Colon (tissue), 2 donors: ENCODE measurements at regions not wholly inside any gene's neighbourhood (a gene's known extent, or its start where the extent isn't known, plus 50 kb on each side); places are given as distances from the start of the nearest gene placed in this dataset.
"Not testable (repeated sequence)": the region's sequence is repeated elsewhere in the genome, so short reads cannot be mapped to it uniquely, and the experiment has no call there.

Source experiments
- FAIRE-seq: peaks from 2 replicates; lab custom pipeline; 2012; peaks lifted over from hg19 to GRCh38; lab: Jason Lieb, UNC
- donor health status: control.
- donor health status: control.

- FAIRE-seq: no peak
These were observed 159.3 kb downstream of the TTC8 start for GRCh38 chr14:88983755-88984154.

DNA sequence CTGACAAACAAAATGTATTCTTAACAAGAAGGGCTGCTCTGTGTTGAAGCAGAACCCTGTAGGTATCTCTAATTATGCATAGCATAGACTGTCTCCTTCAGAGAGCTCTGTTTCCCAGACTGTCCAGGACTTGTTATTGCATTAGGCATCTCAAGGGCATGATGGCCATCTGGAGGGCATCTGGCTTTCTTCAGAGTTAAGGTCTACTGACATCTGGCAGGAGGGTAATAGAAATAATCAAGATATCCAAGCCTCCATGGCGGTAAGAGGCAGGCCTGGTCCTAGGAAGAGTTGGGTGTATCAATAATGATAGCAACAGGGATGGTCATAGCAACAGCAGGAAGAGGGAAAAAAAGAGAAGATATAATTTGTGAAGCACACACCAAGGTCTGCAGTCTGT is 161.2 kb downstream of the TTC8 start:
- FAIRE-seq: no peak

- no peak for FAIRE-seq
These were observed 161.8 kb downstream of the TTC8 start for GRCh38 chr14:88986146-88986841.

- not testable (repeated sequence) for FAIRE-seq
These were observed 162.5 kb downstream of the TTC8 start for GRCh38 chr14:88986908-88987307.

- no peak for FAIRE-seq
These were observed 163.1 kb downstream of the TTC8 start for GRCh38 chr14:88987516-88987915.

DNA sequence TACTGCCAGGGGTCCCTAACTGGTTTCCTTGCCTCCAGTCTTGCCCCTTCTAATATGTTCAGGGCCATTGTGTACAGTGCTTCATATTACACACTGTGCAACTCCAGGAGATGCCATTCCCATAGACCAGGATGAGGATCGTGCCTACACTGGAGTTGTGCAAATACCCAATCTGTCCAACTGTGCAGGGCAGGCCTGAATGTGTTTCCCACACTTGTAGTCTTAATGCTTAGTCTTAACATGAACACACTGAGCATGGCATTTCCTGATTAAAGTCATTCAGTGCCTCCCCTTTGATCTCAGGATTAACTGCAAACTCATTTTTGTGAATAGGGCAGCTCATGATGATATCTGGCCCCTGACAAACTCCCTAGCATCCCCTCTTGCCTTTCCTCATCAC is 165.5 kb downstream of the TTC8 start:
- FAIRE-seq: no peak

- FAIRE-seq: no peak
These were observed 166.4 kb downstream of the TTC8 start for GRCh38 chr14:88990856-88991255.

GRCh38 chr14:88992011-88992410 is 167.6 kb downstream of the TTC8 start:
- FAIRE-seq: no peak

GRCh38 chr14:88993946-88994345 is 169.5 kb downstream of the TTC8 start:
- FAIRE-seq: no peak

DNA sequence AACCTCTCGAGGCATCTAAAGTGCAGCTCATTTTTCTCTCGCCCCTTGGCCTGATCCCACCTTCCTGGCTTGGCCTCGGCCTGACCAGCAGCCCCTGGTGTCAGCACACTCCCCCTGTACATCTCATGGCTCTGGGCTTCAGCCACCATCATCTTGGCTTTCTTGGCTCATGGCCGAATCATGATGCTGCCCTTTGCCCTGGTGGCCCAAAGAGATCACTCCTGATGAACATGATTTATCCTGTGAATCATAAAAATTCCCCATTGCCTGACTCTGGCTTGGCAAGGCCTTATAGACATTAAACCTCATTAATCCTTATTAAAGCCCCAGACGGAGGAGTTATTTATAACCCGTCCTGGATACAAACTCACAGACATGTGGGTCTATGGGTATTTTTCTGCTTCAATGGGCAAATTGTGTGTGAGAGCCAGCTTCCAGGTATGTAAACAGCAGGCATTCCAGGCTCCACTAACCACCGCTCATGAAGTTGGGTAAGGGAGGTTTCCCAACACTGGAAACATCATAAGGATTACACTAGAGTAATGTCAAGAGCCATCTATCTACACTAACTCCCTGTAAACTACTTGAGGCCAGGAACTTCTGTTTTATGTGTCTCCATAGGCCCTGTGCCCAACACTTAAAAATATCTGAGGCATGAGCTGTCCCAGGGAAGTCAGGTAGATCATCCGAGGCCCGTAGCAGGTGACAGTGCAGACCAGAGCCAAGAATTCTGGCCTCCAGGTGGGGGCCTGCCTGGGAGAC is 171.2 kb downstream of the TTC8 start:
- FAIRE-seq: no peak

- FAIRE-seq: no peak
These were observed 173.6 kb downstream of the TTC8 start for GRCh38 chr14:88998027-88998426.

GRCh38 chr14:88999137-88999536 is 174.7 kb downstream of the TTC8 start:
- FAIRE-seq: no peak

GRCh38 chr14:89000007-89000942 is 175.8 kb downstream of the TTC8 start:
- FAIRE-seq: no peak

DNA sequence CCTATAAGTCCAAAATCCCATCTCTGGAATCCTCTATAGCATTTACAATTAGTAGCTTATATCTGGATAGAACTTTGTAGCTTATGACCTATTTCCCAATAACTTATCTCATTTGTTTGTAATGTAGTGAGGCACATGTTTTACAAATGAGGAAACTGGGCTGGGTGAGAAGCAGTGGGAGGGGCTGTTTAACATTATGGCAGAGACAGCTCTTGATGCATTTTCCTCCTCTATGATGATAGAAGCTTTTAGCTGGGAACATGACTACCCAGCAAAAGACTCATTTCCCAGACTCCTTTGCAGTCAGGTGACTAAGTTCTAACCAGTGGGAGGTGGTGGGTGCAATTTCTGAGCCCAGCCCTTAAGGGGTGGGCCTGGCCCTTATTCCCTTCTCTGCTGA is 179.7 kb downstream of the TTC8 start:
- FAIRE-seq: no peak

GRCh38 chr14:89007906-89008305 is 183.5 kb downstream of the TTC8 start:
- no peak for FAIRE-seq

DNA sequence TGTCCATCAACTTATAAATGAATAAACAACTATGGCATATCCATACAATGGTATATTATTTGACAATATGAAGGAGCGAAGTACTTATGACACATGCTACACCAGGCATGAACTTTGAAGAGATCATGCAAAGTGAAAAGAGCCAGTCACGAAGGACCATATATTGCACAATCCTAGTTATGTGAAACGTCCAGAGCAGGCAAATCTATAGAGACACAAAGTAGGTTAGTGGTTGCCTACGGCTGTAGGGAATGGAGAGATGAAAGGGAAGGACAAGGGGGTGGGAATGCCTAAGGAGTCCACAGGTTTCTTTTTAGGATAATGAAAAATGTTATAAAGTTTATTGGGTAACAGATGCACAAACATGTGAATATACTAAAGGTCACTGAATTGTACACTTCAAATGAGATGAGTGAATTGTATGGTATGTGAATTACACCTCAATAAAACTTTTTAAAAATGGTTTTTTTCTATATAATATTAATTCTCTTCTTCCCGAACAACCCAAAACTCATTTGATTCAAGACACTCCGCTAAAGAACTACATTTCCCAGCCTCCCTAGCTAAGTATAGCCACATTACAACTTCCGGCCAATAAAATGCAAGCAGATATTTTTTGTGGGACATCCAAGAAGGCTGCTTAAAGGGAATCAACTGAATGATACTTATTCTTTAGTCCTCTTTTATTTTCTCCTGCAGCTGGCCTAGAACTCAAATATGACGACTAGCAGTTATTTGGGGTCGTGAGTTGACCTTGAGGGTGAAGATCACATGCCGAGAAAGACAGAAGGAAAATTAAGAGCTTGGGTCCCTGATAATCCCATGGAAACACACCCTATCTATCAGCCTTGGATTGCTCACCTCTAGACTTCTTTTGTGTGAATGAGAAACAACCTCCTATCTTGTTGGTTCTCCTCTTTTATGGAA is 187.2 kb downstream of the TTC8 start:
- FAIRE-seq: no peak

DNA sequence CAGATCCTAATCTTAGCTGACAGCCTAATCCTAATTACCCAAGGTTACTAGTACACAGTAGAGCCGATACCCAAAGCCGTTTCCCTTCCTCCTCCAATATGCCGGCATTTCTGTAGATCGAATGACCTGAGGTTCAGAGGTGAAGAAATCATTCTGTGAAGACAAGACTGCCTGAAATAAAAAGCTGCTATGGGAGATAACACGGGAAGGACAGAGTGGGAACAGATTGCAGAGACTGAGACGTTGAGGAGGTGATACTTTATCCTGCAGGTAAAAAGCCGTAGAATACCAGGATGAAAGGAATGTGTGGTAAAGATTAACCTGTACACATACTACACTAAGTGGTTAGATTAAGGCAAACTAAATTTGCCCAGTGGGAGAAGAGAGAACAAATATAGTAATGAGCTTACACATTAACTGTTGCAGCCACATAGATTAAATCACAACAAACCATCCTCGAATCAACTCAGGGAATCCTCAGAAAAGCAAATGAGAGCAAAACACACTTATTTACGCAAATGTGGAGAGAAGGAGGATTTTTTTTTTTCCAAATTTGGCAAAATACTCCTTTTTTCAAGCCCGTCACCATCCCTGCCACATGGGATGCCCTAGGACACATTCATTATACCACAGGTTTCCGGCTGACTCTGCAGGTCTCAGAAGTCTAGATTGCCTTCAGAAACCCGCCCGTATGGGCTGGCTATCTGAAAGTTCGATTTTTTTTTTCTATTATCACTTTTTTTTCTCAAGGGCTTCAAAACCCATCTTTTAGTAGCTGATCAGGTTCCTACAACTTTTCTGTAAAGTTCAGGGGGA is 188.0 kb downstream of the TTC8 start:
- no peak for FAIRE-seq

GRCh38 chr14:89013098-89013504 is 188.7 kb downstream of the TTC8 start:
- peak; percentile 36 for FAIRE-seq

DNA sequence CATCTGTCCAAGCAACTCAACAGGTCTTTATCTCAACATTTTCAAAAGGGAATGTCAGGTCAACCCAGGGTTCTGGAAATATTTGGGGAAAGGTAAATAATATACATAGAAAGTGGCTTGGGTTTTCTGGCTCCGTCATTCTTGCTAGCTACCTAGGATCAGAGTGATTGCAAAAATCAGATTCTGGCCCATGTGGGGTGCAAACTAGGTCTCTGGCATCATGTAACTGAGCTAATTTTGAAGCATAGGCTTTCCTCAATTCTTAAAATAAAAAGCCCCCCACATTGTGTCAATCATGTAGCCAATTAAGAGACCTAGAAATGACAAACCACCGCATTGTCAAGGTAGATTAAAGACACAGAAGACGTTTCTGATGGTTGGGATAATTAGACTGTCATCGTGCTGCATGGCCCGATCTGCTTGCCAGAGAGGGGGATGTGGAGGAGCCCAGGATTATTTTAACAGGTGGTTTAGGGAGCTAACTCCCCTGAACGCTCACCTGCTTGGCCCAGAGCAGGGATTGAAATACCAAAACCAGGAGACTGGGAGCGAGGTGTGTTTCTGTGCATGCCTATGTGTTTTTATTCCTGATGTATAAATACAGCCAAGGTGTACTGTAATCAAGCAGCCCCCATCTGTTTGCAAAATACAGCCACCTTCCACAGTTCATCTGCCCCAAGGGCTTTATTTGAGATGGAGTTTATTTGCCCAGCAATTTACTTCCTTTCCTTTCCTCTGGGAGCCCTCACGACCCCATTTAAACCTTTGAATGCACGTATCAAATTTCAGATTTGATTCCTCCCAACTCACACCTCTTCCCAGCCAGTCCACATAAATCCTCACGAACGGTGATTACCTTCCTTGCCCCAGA is 189.5 kb downstream of the TTC8 start:
- FAIRE-seq: no peak

DNA sequence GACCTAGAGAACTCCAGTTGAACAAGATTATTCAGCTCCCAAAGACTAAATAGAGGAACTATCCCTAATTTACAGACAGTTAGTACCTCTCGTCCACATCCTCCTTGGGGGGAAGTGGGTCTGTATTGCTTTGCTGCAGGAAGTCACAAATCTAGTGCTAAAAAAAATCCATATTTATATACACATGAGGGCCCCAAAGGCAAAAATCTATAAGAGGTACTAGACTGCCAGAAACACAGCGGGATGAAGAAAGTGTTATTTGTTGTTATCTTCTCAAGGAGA is 190.1 kb downstream of the TTC8 start:
- FAIRE-seq: no peak
